HepG2 (cell line): ENCODE measurements at regions not wholly inside any gene's neighbourhood (a gene's known extent, or its start where the extent isn't known, plus 50 kb on each side); places are given as distances from the start of the nearest gene placed in this dataset.

ENCODE experiments used
- BCL3 ChIP-seq: sonication (generic); formaldehyde crosslinking; IDR thresholded peaks from 2 replicates; pipeline ENCODE4 v1.5.1; 2020; ENCODE audit warnings: mild to moderate bottlenecking, missing genetic modification reagents, moderate library complexity
- CBFB ChIP-seq: sonication (generic); formaldehyde crosslinking; IDR thresholded peaks from 2 replicates; pipeline ENCODE4 v1.4.0; 2020; ENCODE audit warnings: missing genetic modification reagents
- DMAP1 ChIP-seq: IDR thresholded peaks from 2 replicates; pipeline ENCODE4 v1.6.1; 2016
- HOXA5 ChIP-seq: sonication (generic); formaldehyde crosslinking; IDR thresholded peaks from 2 replicates; pipeline ENCODE4 v1.4.0; 2020; ENCODE audit warnings: missing genetic modification reagents
- KLF16 ChIP-seq, 2 experiments: sonication (generic) in 1 of 2; formaldehyde crosslinking in 1 of 2; IDR thresholded peaks; 2 replicates each; pipeline versions ENCODE4 v1.6.1 to v1.8.0; 2016 to 2023; ENCODE audit warnings: missing genetic modification reagents in 2 of 2, missing compliant biosample characterization in 1 of 2
- MYNN ChIP-seq: sonication (generic); formaldehyde crosslinking; IDR thresholded peaks from 2 replicates; pipeline ENCODE4 v1.4.0; 2020; ENCODE audit warnings: mild to moderate bottlenecking, low read depth, missing genetic modification reagents
- ZBTB4 ChIP-seq: sonication (generic); formaldehyde crosslinking; IDR thresholded peaks from 2 replicates; pipeline ENCODE4 v1.4.0; 2020; ENCODE audit warnings: missing genetic modification reagents, mild to moderate bottlenecking, borderline replicate concordance
- ZNF335 ChIP-seq: sonication (generic); formaldehyde crosslinking; IDR thresholded peaks from 2 replicates; pipeline ENCODE4 v1.4.0; 2020; ENCODE audit warnings: missing genetic modification reagents
- ZNF598 ChIP-seq: sonication (generic); formaldehyde crosslinking; IDR thresholded peaks from 2 replicates; pipeline ENCODE4 v1.5.1; 2020; ENCODE audit warnings: mild to moderate bottlenecking, missing genetic modification reagents, borderline replicate concordance
- ZNF644 ChIP-seq: IDR thresholded peaks from 2 replicates; pipeline ENCODE4 v1.6.1; 2016; ENCODE audit warnings: low read depth
- TF ChIP-seq, protein P1 (sequence below): sonication (generic); formaldehyde crosslinking; IDR thresholded peaks from 2 replicates; pipeline ENCODE4 v1.4.0; 2020; ENCODE audit warnings: missing genetic modification reagents; ENCODE audit errors: not compliant biosample characterization
- TF ChIP-seq, protein P2 (sequence below): IDR thresholded peaks from 2 replicates; pipeline ENCODE4 v1.6.1; 2012; ENCODE audit warnings: low read depth, low read length, improper control_type of control experiment

GRCh38 chr16:21521390-21522143, 77.8 kb upstream of the METTL9 start (continued):
- peak; percentile 88; the same call in 1 of the 2 replicates for TF ChIP-seq MYNN (CRISPR knock-in tag)
- peak; percentile 96 for TF ChIP-seq DMAP1
- TF ChIP-seq ZBTB4 (CRISPR knock-in tag) = peak; percentile 88; the same call in 1 of the 2 replicates
- TF ChIP-seq CBFB (CRISPR knock-in tag) = peak; percentile 96
- TF ChIP-seq HOXA5 (CRISPR knock-in tag) = peak; percentile 95
- peak; percentile 33; the same call in 1 of the 2 replicates for TF ChIP-seq BCL3
- peak; percentile 68; the same call in 1 of the 2 replicates for TF ChIP-seq ZNF598 (CRISPR knock-in tag)
- peak; percentile 75; the same call in 1 of the 2 replicates for TF ChIP-seq ZNF644 (CRISPR knock-in tag)
- peak in 1 of 2 experiments; percentile 94; a peak in 2 of 4 replicates for TF ChIP-seq KLF16 (CRISPR knock-in tag; IDR thresholded peaks at IDR 0.05)
- TF ChIP-seq, protein P1, sequence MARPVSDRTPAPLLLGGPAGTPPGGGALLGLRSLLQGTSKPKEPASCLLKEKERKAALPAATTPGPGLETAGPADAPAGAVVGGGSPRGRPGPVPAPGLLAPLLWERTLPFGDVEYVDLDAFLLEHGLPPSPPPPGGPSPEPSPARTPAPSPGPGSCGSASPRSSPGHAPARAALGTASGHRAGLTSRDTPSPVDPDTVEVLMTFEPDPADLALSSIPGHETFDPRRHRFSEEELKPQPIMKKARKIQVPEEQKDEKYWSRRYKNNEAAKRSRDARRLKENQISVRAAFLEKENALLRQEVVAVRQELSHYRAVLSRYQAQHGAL (CRISPR knock-in tag) = peak; percentile 54
- TF ChIP-seq, protein P2, sequence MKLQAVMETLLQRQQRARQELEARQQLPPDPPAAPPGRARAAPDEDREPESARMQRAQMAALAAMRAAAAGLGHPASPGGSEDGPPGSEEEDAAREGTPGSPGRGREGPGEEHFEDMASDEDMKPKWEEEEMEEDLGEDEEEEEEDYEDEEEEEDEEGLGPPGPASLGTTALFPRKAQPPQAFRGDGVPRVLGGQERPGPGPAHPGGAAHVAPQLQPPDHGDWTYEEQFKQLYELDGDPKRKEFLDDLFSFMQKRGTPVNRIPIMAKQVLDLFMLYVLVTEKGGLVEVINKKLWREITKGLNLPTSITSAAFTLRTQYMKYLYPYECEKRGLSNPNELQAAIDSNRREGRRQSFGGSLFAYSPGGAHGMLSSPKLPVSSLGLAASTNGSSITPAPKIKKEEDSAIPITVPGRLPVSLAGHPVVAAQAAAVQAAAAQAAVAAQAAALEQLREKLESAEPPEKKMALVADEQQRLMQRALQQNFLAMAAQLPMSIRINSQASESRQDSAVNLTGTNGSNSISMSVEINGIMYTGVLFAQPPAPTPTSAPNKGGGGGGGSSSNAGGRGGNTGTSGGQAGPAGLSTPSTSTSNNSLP = peak; percentile 87; the same call in 1 of the 2 replicates
- TF ChIP-seq ZNF335 (CRISPR knock-in tag) = peak; percentile 76; the same call in 1 of the 2 replicates
